H1 (cell line): ENCODE measurements at regions not wholly inside any gene's neighbourhood (a gene's known extent, or its start where the extent isn't known, plus 50 kb on each side); places are given as distances from the start of the nearest gene placed in this dataset.
A peak's percentile ranks its signal among the peaks of the same experiment; 100 is the strongest.

Experiments used
- CTCF ChIA-PET: fragments of 300-600 bp; sonication (Branson Sonifier 250); formaldehyde crosslinking; loops from one replicate; lab custom pipeline; 2021; ENCODE audit not compliant: partially characterized antibody; lab: Charles Lee
- POLR2A ChIA-PET: fragments of 300-600 bp; sonication (Branson Sonifier 250); formaldehyde crosslinking; loops from one replicate; lab custom pipeline; 2021; ENCODE audit warnings: inconsistent platforms; ENCODE audit not compliant: partially characterized antibody; lab: Charles Lee
- DNase-seq, 2 experiments: peaks; one replicate each; pipeline versions ENCODE4 v3.0.0 to v3.0.0-alpha.2; 2010 to 2022; ENCODE audit warnings: low spot score in 2 of 2, low read depth in 1 of 2, mixed read lengths in 1 of 2
- FAIRE-seq: peaks from 2 replicates; lab custom pipeline; 2011; peaks lifted over from hg19 to GRCh38; lab: Jason Lieb, UNC
- H2AFZ ChIP-seq: 2 replicates; pipeline ENCODE4 v1.8.1; 2012; ENCODE audit warnings: low read length, inconsistent platforms
- H2AK5ac ChIP-seq: 2 replicates; pipeline ENCODE4 v1.6.1; 2013; ENCODE audit warnings: low read depth, low read length
- H2BK120ac ChIP-seq: replicated peaks from 2 replicates; pipeline ENCODE3; 2013; ENCODE audit warnings: low read depth, low read length, inconsistent platforms
- H2BK12ac ChIP-seq: 2 replicates; pipeline ENCODE4 v1.6.1; 2013; ENCODE audit warnings: low read depth, low read length
- H2BK15ac ChIP-seq: 2 replicates; pipeline ENCODE4 v1.6.1; 2013; ENCODE audit warnings: low read length
- H2BK20ac ChIP-seq: 2 replicates; pipeline ENCODE4 v1.6.1; 2013; ENCODE audit warnings: low read length
- H2BK5ac ChIP-seq: 2 replicates; pipeline ENCODE4 v1.6.1; 2013; ENCODE audit warnings: low read depth, low read length
- H3K14ac ChIP-seq: 2 replicates; pipeline ENCODE4 v1.6.1; 2013; ENCODE audit warnings: inconsistent platforms; ENCODE audit not compliant: insufficient read length
- H3K18ac ChIP-seq: 2 replicates; pipeline ENCODE4 v1.6.1; 2013; ENCODE audit warnings: low read length; ENCODE audit errors: extremely low read depth
- H3K23ac ChIP-seq: 2 replicates; pipeline ENCODE4 v1.6.1; 2013; ENCODE audit warnings: inconsistent platforms; ENCODE audit not compliant: insufficient read length
- H3K23me2 ChIP-seq: 2 replicates; pipeline ENCODE4 v1.6.1; 2013; ENCODE audit warnings: low read depth, low read length
- H3K27ac ChIP-seq: 2 replicates; pipeline ENCODE4 v1.6.1; 2011; ENCODE audit warnings: low read depth, low read length, inconsistent platforms
- H3K27me3 ChIP-seq, 4 experiments: replicated peaks in 1 of 4; 1 replicate in 1 of 4; 2 replicates in 3 of 4; pipeline versions ENCODE4 v1.6.1 to v1.8.1; 2011 to 2013; ENCODE audit warnings: low read length in 3 of 4, mild to moderate bottlenecking in 3 of 4, inconsistent platforms in 2 of 4, mixed read lengths in 2 of 4, moderate library complexity in 1 of 4; ENCODE audit not compliant: control insufficient read depth in 3 of 4, insufficient read depth in 3 of 4; ENCODE audit errors: extremely low read depth in 1 of 4
- H3K36me3 ChIP-seq, 4 experiments: 2 replicates each; pipeline versions ENCODE4 v1.6.1 to v1.8.1; 2011 to 2013; ENCODE audit warnings: mild to moderate bottlenecking in 4 of 4, low read length in 3 of 4, moderate library complexity in 2 of 4, control low read depth in 1 of 4, inconsistent platforms in 1 of 4; ENCODE audit not compliant: insufficient read depth in 4 of 4, control insufficient read depth in 2 of 4
- H3K4ac ChIP-seq: replicated peaks from 2 replicates; pipeline ENCODE3; 2013; ENCODE audit warnings: low read length, low read depth, mixed read lengths, inconsistent platforms; ENCODE audit not compliant: insufficient read length
- H3K4me1 ChIP-seq, 4 experiments: replicated peaks in 1 of 4; 1 replicate in 1 of 4; 2 replicates in 3 of 4; pipeline versions ENCODE4 v1.6.1 to v1.8.1; 2011 to 2013; ENCODE audit warnings: low read length in 3 of 4, inconsistent platforms in 2 of 4, mixed read lengths in 1 of 4; ENCODE audit not compliant: insufficient read depth in 4 of 4, control insufficient read depth in 3 of 4
- H3K4me2 ChIP-seq, 2 experiments: 2 replicates each; pipeline versions ENCODE4 v1.6.1 to v1.8.1; 2011 to 2013; ENCODE audit warnings: low read depth in 2 of 2, low read length in 2 of 2, control low read depth in 1 of 2, inconsistent platforms in 1 of 2, mild to moderate bottlenecking in 1 of 2; ENCODE audit not compliant: insufficient read depth in 1 of 2
- H3K4me3 ChIP-seq, 4 experiments: fragments of 200-600, 300-600 bp in 1 of 4; sonication (generic), shearing (Covaris generic), sonication (Bioruptor Twin) in 1 of 4; 2 replicates each; pipeline versions ENCODE4 v1.5.1 to v1.8.1; 2011 to 2016; ENCODE audit warnings: low read length in 4 of 4, low read depth in 3 of 4, control low read depth in 2 of 4, inconsistent platforms in 2 of 4, mild to moderate bottlenecking in 2 of 4, mixed read lengths in 1 of 4, moderate library complexity in 1 of 4; ENCODE audit not compliant: insufficient read depth in 2 of 4; ENCODE audit errors: extremely low read depth in 1 of 4
- H3K56ac ChIP-seq: replicated peaks from 2 replicates; pipeline ENCODE3; 2013; ENCODE audit warnings: low read depth, mild to moderate bottlenecking, mixed read lengths, low read length, inconsistent platforms; ENCODE audit not compliant: insufficient read length
- H3K79me1 ChIP-seq: 2 replicates; pipeline ENCODE4 v1.6.1; 2013; ENCODE audit warnings: low read depth, low read length, control low read depth
- H3K79me2 ChIP-seq, 2 experiments: 2 replicates each; pipeline versions ENCODE4 v1.6.1 to v1.8.1; 2012 to 2013; ENCODE audit warnings: low read length in 2 of 2, mild to moderate bottlenecking in 2 of 2, inconsistent platforms in 1 of 2; ENCODE audit not compliant: insufficient read depth in 2 of 2, control insufficient read depth in 1 of 2
- H3K9ac ChIP-seq, 4 experiments: replicated peaks in 1 of 4; 1 replicate in 1 of 4; 2 replicates in 3 of 4; pipeline versions ENCODE4 v1.6.1 to v1.8.1; 2011 to 2013; ENCODE audit warnings: low read depth in 3 of 4, low read length in 3 of 4, control low read depth in 2 of 4, mild to moderate bottlenecking in 2 of 4, moderate library complexity in 2 of 4, inconsistent platforms in 1 of 4; ENCODE audit errors: extremely low read depth in 1 of 4
- H3K9me3 ChIP-seq, 2 experiments: 2 replicates each; pipeline versions ENCODE4 v1.6.1 to v1.8.1; 2012 to 2013; ENCODE audit warnings: mild to moderate bottlenecking in 2 of 2, moderate library complexity in 2 of 2, control low read depth in 1 of 2, inconsistent platforms in 1 of 2, low read depth in 1 of 2, low read length in 1 of 2, mixed read lengths in 1 of 2; ENCODE audit not compliant: insufficient read depth in 2 of 2
- H4K20me1 ChIP-seq, 2 experiments: replicated peaks in 1 of 2; 2 replicates each; pipeline versions ENCODE3 to v1.8.1; 2011 to 2013; ENCODE audit warnings: inconsistent platforms in 2 of 2, low read length in 2 of 2, mild to moderate bottlenecking in 1 of 2; ENCODE audit not compliant: insufficient read depth in 2 of 2, control insufficient read depth in 1 of 2
- H4K5ac ChIP-seq: 2 replicates; pipeline ENCODE4 v1.6.1; 2013; ENCODE audit warnings: low read length, low read depth, mixed read lengths, inconsistent platforms; ENCODE audit not compliant: insufficient read length
- H4K8ac ChIP-seq: 2 replicates; pipeline ENCODE4 v1.8.0; 2013; ENCODE audit warnings: mild to moderate bottlenecking, moderate library complexity, low read length, inconsistent platforms; ENCODE audit not compliant: insufficient read depth; ENCODE audit errors: extremely low read depth
- H4K91ac ChIP-seq: replicated peaks from 2 replicates; pipeline ENCODE3; 2013; ENCODE audit warnings: low read length, mixed read lengths, inconsistent platforms; ENCODE audit not compliant: insufficient read length
- BCL11A ChIP-seq, 2 experiments: IDR thresholded peaks; one replicate each; pipeline ENCODE4 v1.6.1; 2011; ENCODE audit warnings: low read depth in 2 of 2, low read length in 2 of 2, mild to moderate bottlenecking in 2 of 2
- BRCA1 ChIP-seq: IDR thresholded peaks from 2 replicates; pipeline ENCODE4 v1.6.1; 2012; ENCODE audit warnings: low read depth, low read length, improper control_type of control experiment
- CREB1 ChIP-seq: IDR thresholded peaks from 2 replicates; pipeline ENCODE4 v1.6.1; 2012; ENCODE audit warnings: inconsistent platforms
- EP300 ChIP-seq, 2 experiments: IDR thresholded peaks; 1 replicate in 1 of 2; 2 replicates in 1 of 2; pipeline ENCODE4 v1.6.1; 2011 to 2012; ENCODE audit warnings: low read depth in 2 of 2, low read length in 2 of 2, mild to moderate bottlenecking in 2 of 2, borderline replicate concordance in 1 of 2, inconsistent platforms in 1 of 2, moderate library complexity in 1 of 2
- SAP30 ChIP-seq: fragments of 300-600 bp; sonication (generic); IDR thresholded peaks from 2 replicates; pipeline ENCODE4 v1.7.1; 2012; ENCODE audit warnings: low read length, moderate library complexity, mild to moderate bottlenecking, inconsistent platforms; ENCODE audit not compliant: insufficient read depth, insufficient replicate concordance
- SIN3A ChIP-seq, 2 experiments: IDR thresholded peaks in 1 of 2; conservative IDR thresholded peaks in 1 of 2; 2 replicates each; pipeline ENCODE4 v1.6.1; 2011 to 2012; ENCODE audit warnings: low read length in 2 of 2, improper control_type of control experiment in 1 of 2, low read depth in 1 of 2, mild to moderate bottlenecking in 1 of 2
- SP1 ChIP-seq: IDR thresholded peaks from 2 replicates; pipeline ENCODE4 v1.6.1; 2011; ENCODE audit warnings: low read depth, low read length
- SP4 ChIP-seq: IDR thresholded peaks from 2 replicates; pipeline ENCODE4 v1.6.1; 2012; ENCODE audit warnings: low read length, inconsistent platforms
- TAF1 ChIP-seq: IDR thresholded peaks from 2 replicates; pipeline ENCODE4 v1.6.1; 2011; ENCODE audit warnings: mild to moderate bottlenecking, low read depth, low read length
- TBP ChIP-seq: IDR thresholded peaks from 2 replicates; pipeline ENCODE4 v1.6.1; 2011; ENCODE audit warnings: low read depth, low read length, improper control_type of control experiment
- TEAD4 ChIP-seq: IDR thresholded peaks from 2 replicates; pipeline ENCODE4 v1.6.1; 2012; ENCODE audit warnings: low read depth, low read length, inconsistent platforms, mixed read lengths
- USF2 ChIP-seq: IDR thresholded peaks from 2 replicates; pipeline ENCODE4 v1.6.1; 2011; ENCODE audit warnings: low read length, improper control_type of control experiment
- WGBS, 2 experiments: shearing (Covaris generic) in 1 of 2; methylation state at CpG; one replicate each; pipeline versions ENCODE4 v1.1.6 to v1.1.7; 2013 to 2015; ENCODE audit warnings: low lambda C conversion rate in 2 of 2, mixed read lengths in 2 of 2, inconsistent platforms in 1 of 2, low coverage in 1 of 2, missing lambda C conversion rate in 1 of 2; ENCODE audit not compliant: insufficient replicate concordance in 2 of 2, insufficient coverage in 1 of 2, insufficient read length in 1 of 2; ENCODE audit errors: extremely low coverage in 1 of 2, missing lambda C conversion rate in 1 of 2; 5-methylcytosine and 5-hydroxymethylcytosine counted together

DNA sequence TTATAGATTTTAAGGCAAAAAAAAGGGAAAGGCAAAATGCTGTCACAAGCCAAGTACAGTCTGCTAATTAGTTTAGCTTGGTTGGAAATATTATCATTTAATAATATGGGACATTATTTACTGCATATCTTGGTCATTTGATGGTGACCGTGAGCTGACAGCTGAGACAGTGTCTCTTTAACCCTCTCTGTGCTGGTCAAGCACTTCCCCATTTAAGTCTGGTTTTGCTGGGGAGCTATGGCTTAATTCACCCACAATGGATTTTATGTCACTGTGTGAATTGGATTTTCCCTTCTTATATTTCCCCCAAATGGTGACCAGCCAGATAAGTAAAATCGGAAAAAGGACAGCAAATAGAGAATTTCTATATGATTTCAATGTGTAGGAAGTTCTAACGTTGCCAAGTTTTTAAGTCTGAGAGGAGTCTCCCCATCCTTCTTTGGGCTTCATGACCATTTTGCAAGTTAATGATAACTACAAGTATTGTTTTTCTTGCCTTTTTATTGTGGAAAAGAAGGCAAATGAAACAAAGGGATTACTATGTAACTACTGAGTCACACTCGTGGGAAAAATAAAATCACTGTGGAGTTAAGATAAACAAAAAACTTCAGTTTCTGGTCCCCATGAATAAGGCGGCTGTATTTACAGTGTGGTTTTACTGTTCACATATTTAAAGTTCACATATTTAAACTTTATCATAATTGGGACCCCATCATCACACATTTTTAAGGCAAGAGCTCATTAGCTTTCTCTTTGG is 373.5 kb downstream of the NR2F2 start:
- DNase-seq (no peak), FAIRE-seq (no peak)
- no peaks in the 10 kb centered on the region for H3K79me1 ChIP-seq
- no peaks in the 10 kb centered on the region for H3K23me2 ChIP-seq
- peak overlapping the region in 1 of 2 experiments; percentile 70; a peak in 2 of 4 replicates for H3K4me2 ChIP-seq
- H4K8ac ChIP-seq = no peak overlapping the region
- 39% methylated on average over 5 of the region's 5 CpGs; no CpG with 5 or more reads in 1 of the 2 experiments for WGBS, 2 experiments
- no peaks in the 10 kb centered on the region; a peak in 2 of 7 replicates for H3K27me3 ChIP-seq
- H4K91ac ChIP-seq = no peak overlapping the region
- no peak overlapping the region for H3K9ac ChIP-seq
- no peak overlapping the region for H3K27ac ChIP-seq
- H3K4ac ChIP-seq = no peak overlapping the region
- no peaks in the 10 kb centered on the region for H3K79me2 ChIP-seq
- no peak overlapping the region for H2AK5ac ChIP-seq
- H4K20me1 ChIP-seq = no peaks in the 10 kb centered on the region
- H3K4me1 ChIP-seq = peaks cover 0 to 31% (median 24%) of the 10 kb centered on the region in 4 experiments; a peak in 4 of 7 replicates
- no peak overlapping the region for H3K23ac ChIP-seq
- no peak overlapping the region for H2BK5ac ChIP-seq
- ChIA-PET CTCF (interaction anchor here (1.1 kb wide), 4 partner anchors 14 to 214 kb away, joined by 3 to 5 read pairs (median 3); no protein-coding TSS in a partner anchor), POLR2A (interaction anchor here (1.8 kb wide), 1 partner anchor 10 kb away, joined by 6 read pairs; no protein-coding TSS in a partner anchor)
- H2BK15ac ChIP-seq = no peak overlapping the region
- H4K5ac ChIP-seq = no peak overlapping the region
- H2BK20ac ChIP-seq = no peak overlapping the region
- no peaks in the 10 kb centered on the region for H3K9me3 ChIP-seq
- peak overlapping the region in 1 of 4 experiments; percentile 26; a peak in 1 of 8 replicates for H3K4me3 ChIP-seq
- no peak overlapping the region for H2BK12ac ChIP-seq
- H3K14ac ChIP-seq = no peak overlapping the region
- H3K18ac ChIP-seq = no peak overlapping the region; the same call in 1 of the 2 replicates
- H3K36me3 ChIP-seq = no peaks in the 10 kb centered on the region
- H2AFZ ChIP-seq = no peak overlapping the region
- no peak overlapping the region for H3K56ac ChIP-seq
- H2BK120ac ChIP-seq = no peak overlapping the region
- no peak for TF ChIP-seq CREB1
- no peak for TF ChIP-seq USF2
- no peak for TF ChIP-seq TAF1
- TF ChIP-seq BCL11A (IDR thresholded peaks at IDR 0.05; ENCODE audit: low read depth in 2 of 2, low read length in 2 of 2) = no peak
- TF ChIP-seq SP1 = no peak
- TF ChIP-seq TEAD4 = no peak
- TF ChIP-seq SP4 = no peak
- no peak for TF ChIP-seq BRCA1
- no peak for TF ChIP-seq SAP30
- TF ChIP-seq TBP = no peak
- no peak for TF ChIP-seq EP300 (IDR thresholded peaks at IDR 0.05; ENCODE audit: borderline replicate concordance in 1 of 2, low read depth in 2 of 2, low read length in 2 of 2)
- TF ChIP-seq SIN3A (conservative IDR thresholded peaks at IDR 0.05 in 1 of 2, IDR thresholded peaks at IDR 0.05 in 1 of 2; ENCODE audit: low read depth in 1 of 2, low read length in 2 of 2) = no peak
